Germinal center (tissue), 1 donor: ENCODE measurements at regions not wholly inside any gene's neighbourhood (a gene's known extent, or its start where the extent isn't known, plus 50 kb on each side); places are given as distances from the start of the nearest gene placed in this dataset.

Experiments
- DNase-seq: peaks from one replicate; pipeline ENCODE4 v3.0.0; 2012; ENCODE audit warnings: mixed read lengths, low spot score

GRCh38 chr14:58783792-58784511 lies 146.2 kb downstream of the DACT1 start:
- DNase-seq: no peak

GRCh38 chr14:58784931-58785330 lies 147.2 kb downstream of the DACT1 start:
- DNase-seq: no peak

GRCh38 chr14:58785701-58786100 lies 147.9 kb downstream of the DACT1 start:
- DNase-seq: no peak

GRCh38 chr14:58787592-58787991 lies 149.8 kb downstream of the DACT1 start:
- no peak for DNase-seq

- DNase-seq: no peak
Measured at GRCh38 chr14:58788655-58789503, 151.1 kb downstream of the DACT1 start.

GRCh38 chr14:58789736-58790135 lies 152.0 kb downstream of the DACT1 start:
- no peak for DNase-seq

- no peak for DNase-seq
Measured at GRCh38 chr14:58792416-58792815, 154.7 kb downstream of the DACT1 start.

GRCh38 chr14:58793131-58793740 lies 155.5 kb downstream of the DACT1 start:
- DNase-seq: no peak

GRCh38 chr14:58794993-58795762 lies 157.4 kb downstream of the DACT1 start:
- no peak for DNase-seq

- DNase-seq: no peak
Measured at GRCh38 chr14:58796242-58797009, 158.7 kb downstream of the DACT1 start.

- no peak for DNase-seq
Measured at GRCh38 chr14:58797010-58797429, 159.3 kb downstream of the DACT1 start.

- no peak for DNase-seq
Measured at GRCh38 chr14:58798173-58798572, 160.4 kb downstream of the DACT1 start.

- DNase-seq: no peak
Measured at GRCh38 chr14:58801086-58801485, 163.3 kb downstream of the DACT1 start.

- no peak for DNase-seq
Measured at GRCh38 chr14:58805057-58805456, 167.3 kb downstream of the DACT1 start.

GRCh38 chr14:58805605-58806409 lies 168.0 kb downstream of the DACT1 start:
- no peak for DNase-seq

- no peak for DNase-seq
Measured at GRCh38 chr14:58807191-58807590, 169.4 kb downstream of the DACT1 start.

GRCh38 chr14:58808828-58809227 lies 171.1 kb downstream of the DACT1 start:
- no peak for DNase-seq

GRCh38 chr14:58809520-58809919 lies 171.8 kb downstream of the DACT1 start:
- no peak for DNase-seq

GRCh38 chr14:58812050-58812910 lies 174.5 kb downstream of the DACT1 start:
- DNase-seq: no peak

GRCh38 chr14:58813745-58814144 lies 176.0 kb downstream of the DACT1 start:
- DNase-seq: no peak
